Parathyroid adenoma (tissue), 2 donors: ENCODE measurements at regions not wholly inside any gene's neighbourhood (a gene's known extent, or its start where the extent isn't known, plus 50 kb on each side); places are given as distances from the start of the nearest gene placed in this dataset.
"Not testable (repeated sequence)": the region's sequence is repeated elsewhere in the genome, so short reads cannot be mapped to it uniquely, and the experiment has no call there.

Experiments
- H2AFZ ChIP-seq: fragments of 300-600 bp; sonication (generic); one replicate; pipeline ENCODE4 v1.7.0; 2017; ENCODE audit warnings: antibody characterized with exemption, mild to moderate bottlenecking
- H3K27ac ChIP-seq: fragments of 300-600 bp; sonication (generic); one replicate; pipeline ENCODE4 v1.7.0; 2017
- H3K27me3 ChIP-seq: fragments of 300-600 bp; sonication (generic); one replicate; pipeline ENCODE4 v1.7.0; 2017; ENCODE audit warnings: low read length; ENCODE audit not compliant: control insufficient read depth, insufficient read depth
- H3K36me3 ChIP-seq: fragments of 300-600 bp; sonication (generic); one replicate; pipeline ENCODE4 v1.7.0; 2017; ENCODE audit warnings: low read length; ENCODE audit not compliant: control insufficient read depth, insufficient read depth
- H3K4me1 ChIP-seq: fragments of 300-600 bp; sonication (generic); one replicate; pipeline ENCODE4 v1.7.0; 2017; ENCODE audit warnings: control low read depth
- H3K4me2 ChIP-seq: fragments of 300-600 bp; sonication (generic); one replicate; pipeline ENCODE4 v1.7.0; 2017; ENCODE audit warnings: low read length
- H3K4me3 ChIP-seq: fragments of 300-600 bp; sonication (generic); one replicate; pipeline ENCODE4 v1.7.0; 2017; ENCODE audit warnings: low read depth, low read length
- H3K79me2 ChIP-seq: fragments of 300-600 bp; sonication (generic); one replicate; pipeline ENCODE4 v1.7.0; 2017; ENCODE audit warnings: control low read depth
- H3K9ac ChIP-seq: fragments of 300-600 bp; sonication (generic); one replicate; pipeline ENCODE4 v1.7.0; 2017; ENCODE audit warnings: mild to moderate bottlenecking
- H3K9me3 ChIP-seq: fragments of 300-600 bp; sonication (generic); one replicate; pipeline ENCODE4 v1.7.0; 2017; ENCODE audit warnings: low read length; ENCODE audit not compliant: control insufficient read depth
- TF ChIP-seq, protein P1 (sequence below): fragments of 300-600 bp; sonication (generic); IDR thresholded peaks from one replicate; pipeline ENCODE4 v1.7.0; 2017; ENCODE audit warnings: antibody characterized with exemption, mild to moderate bottlenecking
- donor health status: primary hyperparathyroidism.

DNA sequence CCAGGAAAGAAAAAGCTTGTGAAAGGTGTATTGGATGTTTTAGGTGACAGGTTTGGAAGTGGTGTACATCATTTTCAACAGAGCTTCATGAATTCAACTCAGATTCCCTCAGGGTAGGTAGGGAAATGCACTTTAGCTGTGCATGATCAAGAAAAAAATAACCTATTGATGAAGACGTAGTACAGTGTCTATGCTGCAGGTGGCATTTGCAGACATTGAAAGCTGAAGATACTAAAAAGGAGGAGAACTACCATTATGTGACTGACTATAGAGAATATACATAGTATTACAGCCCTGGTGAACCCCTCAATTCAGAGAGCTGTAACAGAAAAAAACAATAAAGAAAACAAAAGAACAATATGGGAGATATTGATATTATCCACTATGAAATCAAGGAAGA lies 2344.7 kb upstream of the ACO1 start:
- Histone ChIP-seq H3K27ac (no peak overlapping the region), H3K9ac (no peak overlapping the region), H3K9me3 (no peaks in the 10 kb centered on the region), H3K4me3 (no peak overlapping the region), H3K4me1 (no peaks in the 10 kb centered on the region), H3K4me2 (no peak overlapping the region), H2AFZ (no peak overlapping the region), H3K27me3 (no peaks in the 10 kb centered on the region), H3K79me2 (no peaks in the 10 kb centered on the region), H3K36me3 (no peaks in the 10 kb centered on the region)
- TF ChIP-seq, protein P1, sequence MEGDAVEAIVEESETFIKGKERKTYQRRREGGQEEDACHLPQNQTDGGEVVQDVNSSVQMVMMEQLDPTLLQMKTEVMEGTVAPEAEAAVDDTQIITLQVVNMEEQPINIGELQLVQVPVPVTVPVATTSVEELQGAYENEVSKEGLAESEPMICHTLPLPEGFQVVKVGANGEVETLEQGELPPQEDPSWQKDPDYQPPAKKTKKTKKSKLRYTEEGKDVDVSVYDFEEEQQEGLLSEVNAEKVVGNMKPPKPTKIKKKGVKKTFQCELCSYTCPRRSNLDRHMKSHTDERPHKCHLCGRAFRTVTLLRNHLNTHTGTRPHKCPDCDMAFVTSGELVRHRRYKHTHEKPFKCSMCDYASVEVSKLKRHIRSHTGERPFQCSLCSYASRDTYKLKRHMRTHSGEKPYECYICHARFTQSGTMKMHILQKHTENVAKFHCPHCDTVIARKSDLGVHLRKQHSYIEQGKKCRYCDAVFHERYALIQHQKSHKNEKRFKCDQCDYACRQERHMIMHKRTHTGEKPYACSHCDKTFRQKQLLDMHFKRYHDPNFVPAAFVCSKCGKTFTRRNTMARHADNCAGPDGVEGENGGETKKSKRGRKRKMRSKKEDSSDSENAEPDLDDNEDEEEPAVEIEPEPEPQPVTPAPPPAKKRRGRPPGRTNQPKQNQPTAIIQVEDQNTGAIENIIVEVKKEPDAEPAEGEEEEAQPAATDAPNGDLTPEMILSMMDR: no peak

DNA sequence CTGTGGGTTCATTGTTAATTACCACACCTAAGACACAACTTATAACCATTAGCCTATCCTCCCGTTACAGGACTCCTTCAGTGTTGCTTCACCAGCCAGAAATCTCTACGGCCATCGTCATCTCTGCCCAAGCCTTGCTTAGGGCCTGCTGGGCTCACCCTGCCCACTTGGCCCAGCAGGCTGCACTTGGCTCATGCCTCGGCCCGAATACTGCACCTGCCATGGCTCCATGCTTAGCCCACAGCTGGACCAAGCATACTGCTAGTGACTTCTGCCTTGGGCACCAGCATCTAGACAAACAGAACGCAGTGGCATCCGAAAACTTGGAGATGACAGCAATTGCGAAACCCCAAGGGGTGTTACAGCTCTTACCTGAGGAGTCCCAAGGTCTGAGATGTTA lies 2336.0 kb upstream of the ACO1 start:
- H3K9me3 ChIP-seq: no peaks in the 10 kb centered on the region
- no peaks in the 10 kb centered on the region for H3K27me3 ChIP-seq
- H3K9ac ChIP-seq: no peak overlapping the region
- no peaks in the 10 kb centered on the region for H3K36me3 ChIP-seq
- TF ChIP-seq, protein P1: no peak
- H3K27ac ChIP-seq: no peak overlapping the region
- H3K4me1 ChIP-seq: no peaks in the 10 kb centered on the region
- H3K4me2 ChIP-seq: no peak overlapping the region
- H3K4me3 ChIP-seq: no peak overlapping the region
- no peak overlapping the region for H2AFZ ChIP-seq
- H3K79me2 ChIP-seq: no peaks in the 10 kb centered on the region

DNA sequence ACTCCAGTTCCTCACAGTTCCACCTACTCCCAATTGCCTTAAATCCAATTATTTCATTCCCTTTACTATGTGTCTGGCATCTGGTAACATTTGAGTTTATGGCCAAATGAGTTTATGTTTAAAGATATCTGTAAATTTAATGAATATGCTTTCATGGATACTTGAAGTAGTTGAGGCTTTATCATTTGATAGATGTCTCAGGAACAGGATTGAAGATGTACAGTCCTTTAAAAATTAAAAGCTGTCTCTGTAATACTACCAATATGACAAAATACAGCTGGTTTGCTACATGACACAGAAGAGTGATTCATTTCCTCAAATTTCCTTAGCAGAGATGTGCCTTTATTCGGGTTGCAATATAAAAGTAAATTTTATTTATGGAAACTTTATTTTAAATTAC lies 2326.0 kb upstream of the ACO1 start:
- Histone ChIP-seq H3K4me3 (no peak overlapping the region), H3K27ac (no peak overlapping the region), H3K79me2 (no peaks in the 10 kb centered on the region), H3K9ac (no peak overlapping the region), H3K4me2 (no peak overlapping the region), H3K4me1 (no peaks in the 10 kb centered on the region), H2AFZ (no peak overlapping the region), H3K27me3 (no peaks in the 10 kb centered on the region), H3K36me3 (no peaks in the 10 kb centered on the region), H3K9me3 (no peaks in the 10 kb centered on the region)
- TF ChIP-seq, protein P1: no peak

DNA sequence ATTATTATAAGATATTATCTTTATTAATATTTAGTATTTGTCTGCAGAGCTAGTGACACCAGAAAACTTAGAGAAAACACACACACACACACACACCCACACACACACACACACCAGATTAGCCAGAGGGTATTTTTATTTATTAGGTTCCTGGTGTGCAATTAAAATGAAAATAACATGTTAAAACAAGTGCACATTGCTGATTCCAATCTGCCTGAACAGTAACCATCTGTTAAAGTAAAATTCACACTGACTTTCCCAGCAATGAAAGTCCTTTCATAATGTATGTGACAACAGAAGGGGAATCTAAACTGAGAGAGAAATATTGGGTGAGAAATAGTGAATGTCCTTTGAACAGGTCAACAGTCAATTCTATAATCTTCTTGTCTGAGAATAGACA lies 2323.5 kb upstream of the ACO1 start:
- H3K4me1 ChIP-seq: no peaks in the 10 kb centered on the region
- H3K79me2 ChIP-seq: no peaks in the 10 kb centered on the region
- H3K36me3 ChIP-seq: no peaks in the 10 kb centered on the region
- no peak overlapping the region for H3K4me2 ChIP-seq
- no peak overlapping the region for H3K4me3 ChIP-seq
- H3K27me3 ChIP-seq: no peaks in the 10 kb centered on the region
- no peaks in the 10 kb centered on the region for H3K9me3 ChIP-seq
- no peak overlapping the region for H3K9ac ChIP-seq
- no peak overlapping the region for H2AFZ ChIP-seq
- no peak overlapping the region for H3K27ac ChIP-seq
- TF ChIP-seq, protein P1: no peak

DNA sequence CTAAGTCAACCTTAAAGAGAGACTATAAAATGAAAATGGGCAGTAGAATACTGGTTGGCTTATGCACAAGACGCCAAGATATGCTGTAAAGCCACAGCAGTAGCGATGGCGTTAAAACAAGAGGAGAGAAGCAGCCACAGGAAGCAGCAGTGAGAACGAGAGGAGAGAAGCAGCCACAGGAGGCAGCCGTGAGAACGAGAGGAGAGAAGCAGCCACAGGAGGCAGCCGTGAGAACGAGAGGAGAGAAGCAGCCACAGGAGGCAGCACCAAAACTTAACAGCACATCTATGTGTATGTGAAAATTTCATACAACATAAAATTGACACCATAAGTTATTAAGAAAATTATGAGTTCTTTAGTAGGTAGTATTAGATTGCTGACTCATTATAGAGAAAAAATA lies 2318.6 kb upstream of the ACO1 start:
- no peaks in the 10 kb centered on the region for H3K36me3 ChIP-seq
- H3K27ac ChIP-seq: no peak overlapping the region
- H3K79me2 ChIP-seq: no peaks in the 10 kb centered on the region

DNA sequence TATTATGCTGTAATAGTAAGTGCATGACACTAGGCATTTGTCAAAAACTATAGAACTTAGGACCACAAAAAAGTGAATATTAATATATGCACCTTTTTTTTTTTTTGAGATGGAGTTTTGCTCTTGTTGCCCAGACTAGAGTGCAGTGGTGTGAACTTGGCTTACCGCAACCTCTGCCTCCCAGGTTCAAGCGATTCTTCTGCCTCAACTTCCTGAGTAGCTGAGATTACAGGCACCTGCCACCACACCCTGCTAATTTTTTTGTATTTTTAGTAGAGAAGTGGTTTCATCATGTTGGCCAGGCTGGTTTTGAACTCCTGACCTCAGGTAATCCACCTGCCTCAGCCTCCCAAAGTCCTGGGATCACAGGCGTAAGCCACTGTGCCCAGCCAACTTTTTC lies 2315.2 kb upstream of the ACO1 start:
- H3K79me2 ChIP-seq, H3K4me1 ChIP-seq, H2AFZ ChIP-seq, H3K27ac ChIP-seq, H3K36me3 ChIP-seq, H3K9ac ChIP-seq, H3K27me3 ChIP-seq, H3K4me2 ChIP-seq, H3K4me3 ChIP-seq, H3K9me3 ChIP-seq: not testable (repeated sequence)

More for the DNA sequence above, 2318.6 kb upstream of the ACO1 start:
- Histone ChIP-seq H3K4me1 (no peaks in the 10 kb centered on the region), H3K9me3 (no peaks in the 10 kb centered on the region), H3K9ac (no peak overlapping the region), H2AFZ (no peak overlapping the region), H3K4me2 (no peak overlapping the region), H3K4me3 (no peak overlapping the region), H3K27me3 (no peaks in the 10 kb centered on the region)
- TF ChIP-seq, protein P1: no peak
